Mesenchymal stem cell (in vitro differentiated cells and primary cell): ENCODE measurements at regions not wholly inside any gene's neighbourhood (a gene's known extent, or its start where the extent isn't known, plus 50 kb on each side); places are given as distances from the start of the nearest gene placed in this dataset.

ENCODE experiments used
- DNase-seq: peaks from one replicate; pipeline ENCODE4 v3.0.0-alpha.2; 2013
- H2AFZ ChIP-seq: one replicate; pipeline ENCODE4 v1.6.1; 2013; ENCODE audit warnings: low read depth, mild to moderate bottlenecking, control low read depth, inconsistent platforms, low read length, moderate library complexity
- H2AK5ac ChIP-seq: 2 replicates; pipeline ENCODE4 v1.6.1; 2013; ENCODE audit warnings: low read length, moderate library complexity, mild to moderate bottlenecking, inconsistent platforms; ENCODE audit not compliant: severe bottlenecking
- H2BK120ac ChIP-seq: one replicate; pipeline ENCODE4 v1.6.1; 2013; ENCODE audit warnings: low read depth, mild to moderate bottlenecking, inconsistent platforms, low read length, moderate library complexity
- H2BK12ac ChIP-seq, 2 experiments: one replicate each; pipeline ENCODE4 v1.6.1; 2013; ENCODE audit warnings: inconsistent platforms in 2 of 2, low read length in 2 of 2, mild to moderate bottlenecking in 2 of 2, moderate library complexity in 2 of 2, control low read depth in 1 of 2
- H2BK15ac ChIP-seq: one replicate; pipeline ENCODE4 v1.6.1; 2013; ENCODE audit warnings: mild to moderate bottlenecking, low read depth, inconsistent platforms; ENCODE audit not compliant: poor library complexity, severe bottlenecking
- H2BK5ac ChIP-seq: 2 replicates; pipeline ENCODE4 v1.6.1; 2013; ENCODE audit warnings: low read depth, mild to moderate bottlenecking, low read length, control low read depth, inconsistent platforms; ENCODE audit not compliant: poor library complexity, severe bottlenecking
- H3K14ac ChIP-seq, 2 experiments: one replicate each; pipeline ENCODE4 v1.6.1; 2013; ENCODE audit warnings: inconsistent platforms in 2 of 2, low read length in 2 of 2, control low read depth in 1 of 2, mild to moderate bottlenecking in 1 of 2, moderate library complexity in 1 of 2
- H3K18ac ChIP-seq, 2 experiments: one replicate each; pipeline ENCODE4 v1.6.1; 2013; ENCODE audit warnings: inconsistent platforms in 2 of 2, low read length in 2 of 2, control low read depth in 1 of 2, low read depth in 1 of 2, mild to moderate bottlenecking in 1 of 2
- H3K23ac ChIP-seq, 2 experiments: one replicate each; pipeline ENCODE4 v1.6.1; 2013; ENCODE audit warnings: inconsistent platforms in 2 of 2, low read length in 2 of 2, mild to moderate bottlenecking in 2 of 2, moderate library complexity in 2 of 2, control low read depth in 1 of 2
- H3K27ac ChIP-seq: 2 replicates; pipeline ENCODE4 v1.5.1; 2013; ENCODE audit warnings: mild to moderate bottlenecking, moderate library complexity, low read length, control low read depth, inconsistent platforms; ENCODE audit not compliant: poor library complexity, severe bottlenecking
- H3K27me3 ChIP-seq, 2 experiments: 2 replicates each; pipeline versions ENCODE4 v1.6.1 to v1.7.0; 2013; ENCODE audit warnings: low read length in 2 of 2, mild to moderate bottlenecking in 2 of 2, moderate library complexity in 2 of 2, control low read depth in 1 of 2, inconsistent platforms in 1 of 2; ENCODE audit not compliant: control insufficient read depth in 1 of 2, insufficient read depth in 1 of 2
- H3K36me3 ChIP-seq, 2 experiments: 2 replicates each; pipeline versions ENCODE4 v1.6.1 to v1.7.0; 2013; ENCODE audit warnings: low read length in 2 of 2, control low read depth in 1 of 2, inconsistent platforms in 1 of 2, low read depth in 1 of 2, mild to moderate bottlenecking in 1 of 2; ENCODE audit not compliant: insufficient read depth in 2 of 2, control insufficient read depth in 1 of 2
- H3K4ac ChIP-seq, 2 experiments: one replicate each; pipeline ENCODE4 v1.6.1; 2013; ENCODE audit warnings: inconsistent platforms in 2 of 2, low read length in 2 of 2, mild to moderate bottlenecking in 2 of 2, moderate library complexity in 2 of 2, control low read depth in 1 of 2, low read depth in 1 of 2
- H3K4me1 ChIP-seq: 2 replicates; pipeline ENCODE4 v1.6.1; 2013; ENCODE audit warnings: low read depth, low read length, control low read depth; ENCODE audit not compliant: control insufficient read depth, insufficient read depth
- H3K4me2 ChIP-seq: 2 replicates; pipeline ENCODE4 v1.6.1; 2013; ENCODE audit warnings: low read length, mild to moderate bottlenecking, inconsistent platforms; ENCODE audit not compliant: poor library complexity, severe bottlenecking
- H3K4me3 ChIP-seq, 2 experiments: 2 replicates each; pipeline versions ENCODE4 v1.5.1 to v1.7.0; 2013; ENCODE audit warnings: low read length in 2 of 2, mild to moderate bottlenecking in 2 of 2, control low read depth in 1 of 2, low read depth in 1 of 2; ENCODE audit not compliant: insufficient read depth in 1 of 2
- H3K79me1 ChIP-seq: replicated peaks from 2 replicates; pipeline ENCODE4 v1.6.1; 2013; ENCODE audit warnings: mild to moderate bottlenecking, control low read depth, low read length, inconsistent platforms; ENCODE audit not compliant: poor library complexity, severe bottlenecking
- H3K9ac ChIP-seq: 2 replicates; pipeline ENCODE4 v1.7.0; 2013; ENCODE audit warnings: mild to moderate bottlenecking, low read length, moderate library complexity
- H3K9me3 ChIP-seq: 2 replicates; pipeline ENCODE4 v1.7.0; 2013; ENCODE audit warnings: mild to moderate bottlenecking, low read length; ENCODE audit not compliant: control insufficient read depth
- H4K8ac ChIP-seq: one replicate; pipeline ENCODE4 v1.6.1; 2013; ENCODE audit warnings: inconsistent platforms, mild to moderate bottlenecking, low read length, moderate library complexity
- H4K91ac ChIP-seq: one replicate; pipeline ENCODE4 v1.6.1; 2013; ENCODE audit warnings: mild to moderate bottlenecking, low read length, inconsistent platforms
- WGBS: methylation state at CpG from one replicate; pipeline ENCODE4 v1.1.7; 2013; ENCODE audit warnings: mixed read lengths; 5-methylcytosine and 5-hydroxymethylcytosine counted together

- H2AFZ ChIP-seq, result no peak overlapping the region
- H4K8ac ChIP-seq, result no peak overlapping the region
- H3K4me3 ChIP-seq, result no peak overlapping the region
- no peaks in the 10 kb centered on the region for H3K79me1 ChIP-seq
- no peak overlapping the region for H2BK120ac ChIP-seq
- H3K9ac ChIP-seq, result no peak overlapping the region
- no peak overlapping the region for H4K91ac ChIP-seq
- no peak overlapping the region for H3K4me2 ChIP-seq
- H2BK12ac ChIP-seq, result no peak overlapping the region
- no peaks in the 10 kb centered on the region for H3K36me3 ChIP-seq
- WGBS, result 95% methylated on average over 6 of the region's 6 CpGs
- no peak overlapping the region for H3K14ac ChIP-seq
- H2BK5ac ChIP-seq, result no peak overlapping the region
- no peak overlapping the region for H3K23ac ChIP-seq
- no peak overlapping the region for H2BK15ac ChIP-seq
- DNase-seq, result no peak
- H3K27me3 ChIP-seq, result peaks cover 0 to 23% of the 10 kb centered on the region in 2 experiments
- H3K4me1 ChIP-seq, result no peaks in the 10 kb centered on the region
- no peak overlapping the region for H3K18ac ChIP-seq
- H2AK5ac ChIP-seq, result no peak overlapping the region
- H3K27ac ChIP-seq, result no peak overlapping the region
- no peaks in the 10 kb centered on the region for H3K9me3 ChIP-seq
- H3K4ac ChIP-seq, result no peak overlapping the region
Measured at GRCh38 chr16:10242916-10243315, 60.7 kb upstream of the GRIN2A start.

- no peak overlapping the region for H3K27ac ChIP-seq
- no peak overlapping the region for H2BK15ac ChIP-seq
- no peak overlapping the region for H3K9ac ChIP-seq
- no peak overlapping the region for H3K4ac ChIP-seq
- H2BK5ac ChIP-seq, result no peak overlapping the region
- H3K18ac ChIP-seq, result no peak overlapping the region
- H3K27me3 ChIP-seq, result peaks cover 0 to 29% of the 10 kb centered on the region in 2 experiments
- H3K23ac ChIP-seq, result no peak overlapping the region
- H3K36me3 ChIP-seq, result no peaks in the 10 kb centered on the region
- no peak overlapping the region for H4K91ac ChIP-seq
- no peak overlapping the region for H3K14ac ChIP-seq
- H3K4me2 ChIP-seq, result no peak overlapping the region
- H3K79me1 ChIP-seq, result no peaks in the 10 kb centered on the region
- H3K9me3 ChIP-seq, result no peaks in the 10 kb centered on the region
- H2AK5ac ChIP-seq, result no peak overlapping the region
- no peak overlapping the region for H2BK120ac ChIP-seq
- H3K4me1 ChIP-seq, result no peaks in the 10 kb centered on the region
- 87% methylated on average over 5 of the region's 10 CpGs for WGBS
- H2BK12ac ChIP-seq, result no peak overlapping the region
- no peak overlapping the region for H4K8ac ChIP-seq
- no peak for DNase-seq
- no peak overlapping the region for H3K4me3 ChIP-seq
- H2AFZ ChIP-seq, result no peak overlapping the region
Measured at GRCh38 chr16:10245002-10245401, 62.8 kb upstream of the GRIN2A start.

DNA sequence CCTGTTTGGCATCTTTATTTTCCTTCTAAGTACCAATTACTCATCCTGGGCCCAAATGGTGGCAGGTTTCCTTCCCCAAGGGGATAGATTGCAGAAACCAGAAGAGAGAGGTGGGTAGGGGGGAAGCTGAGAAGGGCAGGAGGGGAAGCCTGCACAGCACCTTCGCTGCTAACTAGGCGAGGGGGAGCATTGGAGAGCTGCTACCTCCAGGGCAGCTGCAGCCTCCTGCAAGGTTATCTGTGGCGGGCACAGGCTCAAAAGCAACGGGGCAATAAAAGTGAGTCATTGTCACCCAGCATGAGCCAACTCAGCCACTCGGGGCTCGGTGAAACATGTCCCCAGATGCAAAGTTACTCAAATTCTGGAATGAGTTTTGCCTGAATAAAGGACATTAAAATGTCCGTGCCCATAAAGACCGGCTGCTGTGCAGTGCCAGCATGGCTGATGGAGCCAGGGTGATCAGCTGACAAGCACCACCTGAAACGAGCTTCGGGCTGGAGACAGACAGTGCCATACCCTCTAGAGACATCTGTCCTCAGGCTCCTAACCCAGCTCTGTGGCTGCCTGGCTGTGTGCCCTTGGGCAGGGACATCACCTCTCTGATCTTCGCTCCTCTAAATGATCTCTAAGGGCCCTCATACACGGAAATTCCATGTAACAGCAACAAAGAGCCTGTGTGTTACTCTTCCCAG lies 68.1 kb upstream of the GRIN2A start:
- Histone ChIP-seq H4K91ac (no peak overlapping the region), H3K14ac (no peak overlapping the region), H3K27me3 (peaks cover 0 to 36% of the 10 kb centered on the region in 2 experiments), H3K4me2 (no peak overlapping the region), H3K27ac (no peak overlapping the region), H3K23ac (no peak overlapping the region), H2AK5ac (no peak overlapping the region), H2BK15ac (no peak overlapping the region), H3K18ac (no peak overlapping the region), H2AFZ (no peak overlapping the region), H3K4me3 (no peak overlapping the region), H3K4me1 (no peaks in the 10 kb centered on the region), H2BK12ac (no peak overlapping the region), H3K4ac (no peak overlapping the region), H3K9ac (no peak overlapping the region), H3K9me3 (no peaks in the 10 kb centered on the region), H2BK5ac (no peak overlapping the region), H3K79me1 (no peaks in the 10 kb centered on the region), H3K36me3 (no peaks in the 10 kb centered on the region), H4K8ac (no peak overlapping the region), H2BK120ac (no peak overlapping the region)
- no peak for DNase-seq
- WGBS, result 60% methylated on average over 12 of the region's 12 CpGs

- H2BK12ac ChIP-seq, result no peak overlapping the region
- 92% methylated on average over 31 of the region's 31 CpGs for WGBS
- H2AK5ac ChIP-seq, result no peak overlapping the region
- H2BK120ac ChIP-seq, result no peak overlapping the region
- H3K9me3 ChIP-seq, result no peaks in the 10 kb centered on the region
- DNase-seq, result no peak
- no peak overlapping the region for H3K4ac ChIP-seq
- no peak overlapping the region for H3K4me3 ChIP-seq
- H3K4me1 ChIP-seq, result no peaks in the 10 kb centered on the region
- H3K23ac ChIP-seq, result no peak overlapping the region
- H3K18ac ChIP-seq, result no peak overlapping the region
- H3K9ac ChIP-seq, result no peak overlapping the region
- H3K27me3 ChIP-seq, result peaks cover 4 to 47% of the 10 kb centered on the region in 2 experiments
- no peaks in the 10 kb centered on the region for H3K79me1 ChIP-seq
- no peak overlapping the region for H3K27ac ChIP-seq
- no peak overlapping the region for H4K8ac ChIP-seq
- no peaks in the 10 kb centered on the region for H3K36me3 ChIP-seq
- no peak overlapping the region for H3K4me2 ChIP-seq
- H2BK15ac ChIP-seq, result no peak overlapping the region
- no peak overlapping the region for H2AFZ ChIP-seq
- no peak overlapping the region for H2BK5ac ChIP-seq
- no peak overlapping the region for H3K14ac ChIP-seq
- H4K91ac ChIP-seq, result no peak overlapping the region
Measured at GRCh38 chr16:10252155-10252554, 69.9 kb upstream of the GRIN2A start.
